ENCODE measurements at regions not wholly inside any gene's neighbourhood (a gene's known extent, or its start where the extent isn't known, plus 50 kb on each side); places are given as distances from the start of the nearest gene placed in this dataset.

GRCh38 chr17:17413821-17414220 lies 63.0 kb upstream of the MED9 start:
- TF ChIP-seq ELF4 (CRISPR knock-in tag; IDR thresholded peaks at IDR 0.05; ENCODE audit: borderline replicate concordance), result no peak
- TF ChIP-seq, protein P1, sequence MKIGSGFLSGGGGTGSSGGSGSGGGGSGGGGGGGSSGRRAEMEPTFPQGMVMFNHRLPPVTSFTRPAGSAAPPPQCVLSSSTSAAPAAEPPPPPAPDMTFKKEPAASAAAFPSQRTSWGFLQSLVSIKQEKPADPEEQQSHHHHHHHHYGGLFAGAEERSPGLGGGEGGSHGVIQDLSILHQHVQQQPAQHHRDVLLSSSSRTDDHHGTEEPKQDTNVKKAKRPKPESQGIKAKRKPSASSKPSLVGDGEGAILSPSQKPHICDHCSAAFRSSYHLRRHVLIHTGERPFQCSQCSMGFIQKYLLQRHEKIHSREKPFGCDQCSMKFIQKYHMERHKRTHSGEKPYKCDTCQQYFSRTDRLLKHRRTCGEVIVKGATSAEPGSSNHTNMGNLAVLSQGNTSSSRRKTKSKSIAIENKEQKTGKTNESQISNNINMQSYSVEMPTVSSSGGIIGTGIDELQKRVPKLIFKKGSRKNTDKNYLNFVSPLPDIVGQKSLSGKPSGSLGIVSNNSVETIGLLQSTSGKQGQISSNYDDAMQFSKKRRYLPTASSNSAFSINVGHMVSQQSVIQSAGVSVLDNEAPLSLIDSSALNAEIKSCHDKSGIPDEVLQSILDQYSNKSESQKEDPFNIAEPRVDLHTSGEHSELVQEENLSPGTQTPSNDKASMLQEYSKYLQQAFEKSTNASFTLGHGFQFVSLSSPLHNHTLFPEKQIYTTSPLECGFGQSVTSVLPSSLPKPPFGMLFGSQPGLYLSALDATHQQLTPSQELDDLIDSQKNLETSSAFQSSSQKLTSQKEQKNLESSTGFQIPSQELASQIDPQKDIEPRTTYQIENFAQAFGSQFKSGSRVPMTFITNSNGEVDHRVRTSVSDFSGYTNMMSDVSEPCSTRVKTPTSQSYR (CRISPR knock-in tag; IDR thresholded peaks at IDR 0.05; ENCODE audit: borderline replicate concordance), result no peak
- no peak for TF ChIP-seq ZNF207 (IDR thresholded peaks at IDR 0.05; ENCODE audit: borderline replicate concordance)
- TF ChIP-seq SUZ12 (IDR thresholded peaks at IDR 0.05; ENCODE audit: low read depth, low read length), result no peak
- TF ChIP-seq BRD4 (CRISPR knock-in tag; IDR thresholded peaks at IDR 0.05), result no peak
- no peak for TF ChIP-seq ZFP1 (CRISPR knock-in tag; IDR thresholded peaks at IDR 0.05)
- no peak for TF ChIP-seq SRSF1 (optimal IDR thresholded peaks at IDR 0.05; ENCODE audit: low read depth, low read length)
